IMR-90 (cell line): ENCODE measurements at regions not wholly inside any gene's neighbourhood (a gene's known extent, or its start where the extent isn't known, plus 50 kb on each side); places are given as distances from the start of the nearest gene placed in this dataset.

Experiments
- ATAC-seq: fragments of 200-7000 bp; cut with Tn5 transposase; 2 replicates; pipeline ENCODE4 v1.9.1; 2020; ENCODE audit warnings: low read depth, mild to moderate bottlenecking, moderate library complexity
- BruUV-seq: library from RNA; stranded (reverse); fragments of 400-500 nt; replicated peaks from 2 replicates; lab custom pipeline; 2021; lab: Mats Ljungman, UMichigan
- CTCF ChIA-PET: fragments of 300-600 bp; formaldehyde crosslinking; extraction: SDS; loops from one replicate; lab custom pipeline; 2021; ENCODE audit warnings: antibody characterized with exemption; lab: Yijun Ruan, JAX
- POLR2A ChIA-PET: fragments of 300-600 bp; sonication (Branson Sonifier 250); formaldehyde crosslinking; loops from one replicate; lab custom pipeline; 2022; ENCODE audit warnings: antibody characterized with exemption; ENCODE audit not compliant: unreplicated experiment; lab: Charles Lee
- DNase-seq: peaks from one replicate; pipeline ENCODE4 v3.0.0; 2013
- H2AFZ ChIP-seq: replicated peaks from 2 replicates; pipeline ENCODE3; 2013; ENCODE audit warnings: low read length, mild to moderate bottlenecking; ENCODE audit not compliant: poor library complexity
- H2AK5ac ChIP-seq: 2 replicates; pipeline ENCODE4 v1.6.1; 2013; ENCODE audit warnings: low read depth, low read length, inconsistent platforms
- H2AK9ac ChIP-seq: replicated peaks from 2 replicates; pipeline ENCODE3; 2013; ENCODE audit warnings: mild to moderate bottlenecking, low read depth, low read length, moderate library complexity; ENCODE audit not compliant: poor library complexity
- H2BK120ac ChIP-seq: 2 replicates; pipeline ENCODE4 v1.6.1; 2013; ENCODE audit warnings: low read depth, low read length, inconsistent platforms
- H2BK15ac ChIP-seq: 3 replicates; pipeline ENCODE4 v1.6.1; 2013; ENCODE audit warnings: low read depth, low read length, inconsistent platforms
- H2BK20ac ChIP-seq: 2 replicates; pipeline ENCODE4 v1.6.1; 2013; ENCODE audit warnings: low read depth, mild to moderate bottlenecking, inconsistent platforms, low read length, moderate library complexity
- H2BK5ac ChIP-seq: 2 replicates; pipeline ENCODE4 v1.6.1; 2013; ENCODE audit warnings: mild to moderate bottlenecking, low read depth, low read length, inconsistent platforms; ENCODE audit not compliant: poor library complexity, severe bottlenecking
- H3K14ac ChIP-seq: replicated peaks from 2 replicates; pipeline ENCODE4 v1.6.1; 2013; ENCODE audit warnings: low read depth, low read length, inconsistent platforms
- H3K18ac ChIP-seq: 2 replicates; pipeline ENCODE4 v1.6.1; 2013; ENCODE audit warnings: low read depth, low read length, control low read depth
- H3K23ac ChIP-seq: 2 replicates; pipeline ENCODE4 v1.6.1; 2013; ENCODE audit warnings: low read depth, low read length, inconsistent platforms
- H3K27ac ChIP-seq: 2 replicates; pipeline ENCODE4 v1.5.1; 2013; ENCODE audit warnings: mild to moderate bottlenecking, control low read depth, low read length; ENCODE audit not compliant: insufficient read depth
- H3K27me3 ChIP-seq: 2 replicates; pipeline ENCODE4 v1.6.1; 2013; ENCODE audit warnings: low read length; ENCODE audit not compliant: control insufficient read depth, insufficient read depth
- H3K36me3 ChIP-seq: 2 replicates; pipeline ENCODE4 v1.6.1; 2013; ENCODE audit warnings: low read length, mixed read lengths; ENCODE audit not compliant: control insufficient read depth, insufficient read depth
- H3K4ac ChIP-seq: 2 replicates; pipeline ENCODE4 v1.6.1; 2013; ENCODE audit warnings: low read depth, low read length, inconsistent platforms
- H3K4me1 ChIP-seq: 2 replicates; pipeline ENCODE4 v1.6.1; 2013; ENCODE audit warnings: low read length, mixed read lengths; ENCODE audit not compliant: control insufficient read depth, insufficient read depth
- H3K4me2 ChIP-seq: 2 replicates; pipeline ENCODE4 v1.6.1; 2013; ENCODE audit warnings: low read depth, mild to moderate bottlenecking, control low read depth, low read length, moderate library complexity
- H3K4me3 ChIP-seq: 2 replicates; pipeline ENCODE4 v1.5.1; 2013; ENCODE audit warnings: low read depth, mild to moderate bottlenecking, control low read depth, low read length, moderate library complexity; ENCODE audit not compliant: insufficient read depth
- H3K56ac ChIP-seq: 2 replicates; pipeline ENCODE4 v1.6.1; 2013; ENCODE audit warnings: low read length, inconsistent platforms; ENCODE audit not compliant: insufficient read depth; ENCODE audit errors: extremely low read depth
- H3K79me1 ChIP-seq, 2 experiments: 2 replicates each; pipeline ENCODE4 v1.6.1; 2013; ENCODE audit warnings: low read length in 2 of 2, inconsistent platforms in 1 of 2, low read depth in 1 of 2
- H3K9ac ChIP-seq: 2 replicates; pipeline ENCODE4 v1.6.1; 2013; ENCODE audit warnings: low read depth, low read length, control low read depth
- H3K9me1 ChIP-seq: 2 replicates; pipeline ENCODE4 v1.6.1; 2013; ENCODE audit warnings: low read length, inconsistent platforms; ENCODE audit not compliant: insufficient read depth
- H3K9me3 ChIP-seq: 2 replicates; pipeline ENCODE4 v1.6.1; 2013; ENCODE audit warnings: low read length; ENCODE audit not compliant: control insufficient read depth, insufficient read depth
- H4K20me1 ChIP-seq: 2 replicates; pipeline ENCODE4 v1.6.1; 2013; ENCODE audit warnings: low read length, inconsistent platforms; ENCODE audit not compliant: insufficient read depth
- H4K5ac ChIP-seq: 2 replicates; pipeline ENCODE4 v1.6.1; 2013; ENCODE audit warnings: mild to moderate bottlenecking, low read depth, low read length, control low read depth
- H4K8ac ChIP-seq, 2 experiments: 2 replicates each; pipeline ENCODE4 v1.6.1; 2013; ENCODE audit warnings: low read depth in 2 of 2, low read length in 2 of 2, control low read depth in 1 of 2, inconsistent platforms in 1 of 2
- H4K91ac ChIP-seq: 2 replicates; pipeline ENCODE4 v1.6.1; 2013; ENCODE audit warnings: low read depth, low read length, inconsistent platforms; ENCODE audit not compliant: insufficient read depth
- BHLHE40 ChIP-seq: fragments of 150-350 bp; IDR thresholded peaks from 2 replicates; pipeline ENCODE4 v1.6.1; 2016; ENCODE audit warnings: mild to moderate bottlenecking, low read depth, low read length
- CEBPB ChIP-seq: IDR thresholded peaks from 2 replicates; pipeline ENCODE4 v1.6.1; 2012; ENCODE audit warnings: low read depth, low read length, improper control_type of control experiment
- FOS ChIP-seq: fragments of 150-350 bp; IDR thresholded peaks from 2 replicates; pipeline ENCODE4 v1.6.1; 2016; ENCODE audit warnings: low read depth, low read length
- MAFK ChIP-seq: IDR thresholded peaks from 2 replicates; pipeline ENCODE4 v1.6.1; 2012; ENCODE audit warnings: low read depth, low read length, improper control_type of control experiment
- RCOR1 ChIP-seq: IDR thresholded peaks from 2 replicates; pipeline ENCODE4 v1.6.1; 2012; ENCODE audit warnings: mild to moderate bottlenecking, low read length, improper control_type of control experiment; ENCODE audit not compliant: insufficient replicate concordance
- WGBS, 2 experiments: methylation state at CpG; one replicate each; pipeline versions ENCODE4 v1.1.5 to v1.1.7; 2013; ENCODE audit warnings: missing lambda C conversion rate in 2 of 2; ENCODE audit not compliant: insufficient read length in 1 of 2; ENCODE audit errors: extremely low coverage in 2 of 2; 5-methylcytosine and 5-hydroxymethylcytosine counted together
- dilution Hi-C: fragments of 300-500 bp; cut with HindIII; formaldehyde crosslinking; loops from one replicate; pipeline ENCODE4 v1.14.3; 2018; ENCODE audit warnings: low sequenced_read_pairs; ENCODE audit not compliant: unreplicated experiment
- in situ Hi-C: fragments of 300-500 bp; cut with MboI; formaldehyde crosslinking; loops from 3 replicates; pipeline ENCODE4 v1.14.3; 2019; ENCODE audit warnings: low sequenced_read_pairs, inconsistent platforms, mixed read lengths
- intact Hi-C: fragments of 100-400 bp; cut with micrococcal nuclease; formaldehyde crosslinking; loops from 2 replicates; pipeline ENCODE4 v1.10.0; 2022

DNA sequence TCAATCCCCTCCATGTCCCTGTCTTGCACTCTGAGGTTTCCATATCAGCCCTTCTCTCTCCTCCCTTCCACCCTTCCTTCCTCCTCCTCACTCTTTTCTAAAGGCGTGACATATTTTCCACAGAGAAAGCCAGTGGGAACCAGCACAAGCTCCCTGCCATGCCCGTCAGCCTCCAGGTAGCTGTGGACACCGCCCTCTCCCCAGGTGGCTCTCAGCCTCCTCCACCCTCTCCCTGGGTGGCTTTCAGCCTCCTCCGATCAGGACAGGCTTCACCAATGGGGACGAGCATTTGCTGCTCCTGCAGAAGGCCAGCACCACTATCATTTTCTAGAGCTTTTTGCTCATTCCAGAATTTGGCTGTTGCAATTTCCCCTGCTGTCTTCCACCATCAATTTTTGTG is 236.6 kb downstream of the GADD45G start:
- Histone ChIP-seq H3K27me3 (peaks cover 2% of the 10 kb centered on the region; the same call in 1 of the 2 replicates), H4K91ac (no peak overlapping the region), H3K23ac (no peak overlapping the region), H4K5ac (no peak overlapping the region), H4K8ac (no peak overlapping the region), H3K9me1 (no peaks in the 10 kb centered on the region), H3K4me1 (no peaks in the 10 kb centered on the region), H3K9ac (no peak overlapping the region), H2BK120ac (no peak overlapping the region), H2BK5ac (no peak overlapping the region), H3K79me1 (no peaks in the 10 kb centered on the region), H4K20me1 (no peaks in the 10 kb centered on the region), H2BK20ac (no peak overlapping the region), H3K4me3 (no peak overlapping the region), H2AFZ (no peak overlapping the region), H3K14ac (no peak overlapping the region), H3K4me2 (no peak overlapping the region), H3K9me3 (no peaks in the 10 kb centered on the region), H3K36me3 (no peaks in the 10 kb centered on the region), H3K56ac (no peak overlapping the region), H3K18ac (no peak overlapping the region), H3K27ac (no peak overlapping the region), H2AK5ac (no peak overlapping the region), H2AK9ac (no peak overlapping the region), H3K4ac (no peak overlapping the region), H2BK15ac (no peak overlapping the region)
- ChIA-PET POLR2A (no interaction called here), CTCF (no interaction called here)
- no peak for ATAC-seq
- DNase-seq, result no peak
- intact Hi-C loops, result no loop called here
- TF ChIP-seq RCOR1 (no peak), FOS (no peak), MAFK (no peak), BHLHE40 (no peak), CEBPB (no peak)
- in situ Hi-C loops, result no loop called here
- WGBS, 2 experiments, result 70% methylated on average over 2 of the region's 5 CpGs; no CpG with 5 or more reads in 1 of the 2 experiments
- dilution Hi-C loops, result no loop called here
- BruUV-seq, result no TSS peak
